GM21717 (cell line): ENCODE measurements at regions not wholly inside any gene's neighbourhood (a gene's known extent, or its start where the extent isn't known, plus 50 kb on each side); places are given as distances from the start of the nearest gene placed in this dataset.
"Not testable (repeated sequence)": the region's sequence is repeated elsewhere in the genome, so short reads cannot be mapped to it uniquely, and the experiment has no call there.

ENCODE experiments used
- ATAC-seq: cut with Tn5 transposase; IDR thresholded peaks from one replicate; pipeline ENCODE4 v1.9.1; 2021; ENCODE audit warnings: mild to moderate bottlenecking, moderate library complexity; ENCODE audit not compliant: unreplicated experiment

- ATAC-seq: no peak
Observed at GRCh38 chr1:229002451-229002960, 267.2 kb downstream of the RHOU start.

- ATAC-seq: no peak
Observed at GRCh38 chr1:229003233-229004031, 267.5 kb upstream of the RAB4A start.

- ATAC-seq: no peak
Observed at GRCh38 chr1:229004066-229004833, 266.7 kb upstream of the RAB4A start.

GRCh38 chr1:229005097-229005496 is 265.8 kb upstream of the RAB4A start:
- ATAC-seq: no peak

- ATAC-seq: no peak
Observed at GRCh38 chr1:229005556-229005955, 265.4 kb upstream of the RAB4A start.

GRCh38 chr1:229006121-229006870 is 264.6 kb upstream of the RAB4A start:
- ATAC-seq: no peak

GRCh38 chr1:229007167-229007566 is 263.7 kb upstream of the RAB4A start:
- no peak for ATAC-seq

GRCh38 chr1:229007701-229008100 is 263.2 kb upstream of the RAB4A start:
- no peak for ATAC-seq

GRCh38 chr1:229008347-229008746 is 262.6 kb upstream of the RAB4A start:
- ATAC-seq: not testable (repeated sequence)

GRCh38 chr1:229011022-229011421 is 259.9 kb upstream of the RAB4A start:
- ATAC-seq: no peak

- ATAC-seq: no peak
Observed at GRCh38 chr1:229012823-229013222, 258.1 kb upstream of the RAB4A start.

GRCh38 chr1:229013981-229014380 is 256.9 kb upstream of the RAB4A start:
- no peak for ATAC-seq

GRCh38 chr1:229015806-229016205 is 255.1 kb upstream of the RAB4A start:
- no peak for ATAC-seq

- no peak for ATAC-seq
Observed at GRCh38 chr1:229017091-229017490, 253.8 kb upstream of the RAB4A start.

GRCh38 chr1:229018674-229019295 is 252.1 kb upstream of the RAB4A start:
- no peak for ATAC-seq

- ATAC-seq: no peak
Observed at GRCh38 chr1:229019663-229020271, 251.1 kb upstream of the RAB4A start.

- not testable (repeated sequence) for ATAC-seq
Observed at GRCh38 chr1:229021034-229021433, 249.9 kb upstream of the RAB4A start.

GRCh38 chr1:229022595-229023333 is 248.1 kb upstream of the RAB4A start:
- ATAC-seq: no peak

GRCh38 chr1:229023651-229024300 is 247.1 kb upstream of the RAB4A start:
- no peak for ATAC-seq
